ENCODE measurements at regions not wholly inside any gene's neighbourhood (a gene's known extent, or its start where the extent isn't known, plus 50 kb on each side); places are given as distances from the start of the nearest gene placed in this dataset.

- H3K4me1 ChIP-seq: no peaks in the 10 kb centered on the region
- TF ChIP-seq POLR2A (IDR thresholded peaks at IDR 0.05): no peak
- no peak overlapping the region for H3K27ac ChIP-seq
- no peak for DNase-seq
- H3K27me3 ChIP-seq: no peaks in the 10 kb centered on the region
- no peaks in the 10 kb centered on the region for H3K36me3 ChIP-seq (ENCODE audit: low read depth, missing control alignments)
- H3K4me3 ChIP-seq: no peak overlapping the region
- no peaks in the 10 kb centered on the region for H3K9me3 ChIP-seq
- intact Hi-C loops (cut with DNase I; ENCODE audit: low total_unique reads): no loop called here
These were observed 471.8 kb upstream of the CWC22 start for GRCh38 chr2:180478883-180479282.

- intact Hi-C loops (cut with DNase I; ENCODE audit: low total_unique reads): no loop called here
- H3K4me1 ChIP-seq: no peaks in the 10 kb centered on the region
- H3K27ac ChIP-seq: no peak overlapping the region
- H3K36me3 ChIP-seq (ENCODE audit: low read depth, missing control alignments): no peaks in the 10 kb centered on the region
- H3K4me3 ChIP-seq: no peak overlapping the region
- no peaks in the 10 kb centered on the region for H3K9me3 ChIP-seq
- no peak for TF ChIP-seq CTCF (IDR thresholded peaks at IDR 0.05)
- no peak for DNase-seq
- H3K27me3 ChIP-seq: no peaks in the 10 kb centered on the region
These were observed 467.6 kb upstream of the CWC22 start for GRCh38 chr2:180474716-180475115.

GRCh38 chr2:180473456-180473855, 466.4 kb upstream of the CWC22 start:
- H3K4me3 ChIP-seq: no peak overlapping the region
- no peak overlapping the region for H3K27ac ChIP-seq
- no peaks in the 10 kb centered on the region for H3K4me1 ChIP-seq
- TF ChIP-seq POLR2A (IDR thresholded peaks at IDR 0.05): no peak
- H3K9me3 ChIP-seq: no peaks in the 10 kb centered on the region
- H3K27me3 ChIP-seq: no peaks in the 10 kb centered on the region
- intact Hi-C loops (cut with DNase I; ENCODE audit: low total_unique reads): no loop called here
- WGBS, 2 donors: 32 to 48% methylated on average over 1 of the region's 1 CpG
- DNase-seq: no peak
- H3K36me3 ChIP-seq (ENCODE audit: low read depth, missing control alignments): no peaks in the 10 kb centered on the region

- WGBS, 2 donors: 76 to 83% methylated on average over 1 of the region's 1 CpG
- intact Hi-C loops (cut with DNase I; ENCODE audit: low total_unique reads): no loop called here
- no peak for TF ChIP-seq CTCF (IDR thresholded peaks at IDR 0.05)
- no peak for TF ChIP-seq POLR2A (IDR thresholded peaks at IDR 0.05)
These were observed 465.0 kb upstream of the CWC22 start for GRCh38 chr2:180472133-180472532.

GRCh38 chr2:180463608-180464007, 456.5 kb upstream of the CWC22 start:
- Histone ChIP-seq H3K36me3 (ENCODE audit: low read depth, missing control alignments) (no peaks in the 10 kb centered on the region), H3K9me3 (no peaks in the 10 kb centered on the region), H3K4me1 (no peaks in the 10 kb centered on the region), H3K27ac (no peak overlapping the region), H3K4me3 (no peak overlapping the region), H3K27me3 (no peaks in the 10 kb centered on the region)
- intact Hi-C loops (cut with DNase I; ENCODE audit: low total_unique reads): no loop called here
- DNase-seq: no peak
- TF ChIP-seq POLR2A (IDR thresholded peaks at IDR 0.05): no peak

More at GRCh38 chr2:180472133-180472532, 465.0 kb upstream of the CWC22 start:
- Histone ChIP-seq H3K4me1 (no peaks in the 10 kb centered on the region), H3K27me3 (no peaks in the 10 kb centered on the region), H3K36me3 (ENCODE audit: low read depth, missing control alignments) (no peaks in the 10 kb centered on the region), H3K27ac (no peak overlapping the region), H3K9me3 (no peaks in the 10 kb centered on the region), H3K4me3 (no peak overlapping the region)
- DNase-seq: no peak

GRCh38 chr2:180461761-180462160, 454.7 kb upstream of the CWC22 start:
- intact Hi-C loops (cut with DNase I; ENCODE audit: low total_unique reads): no loop called here

More at GRCh38 chr2:180461761-180462160, 454.7 kb upstream of the CWC22 start:
- H3K27me3 ChIP-seq: no peaks in the 10 kb centered on the region
- TF ChIP-seq POLR2A (IDR thresholded peaks at IDR 0.05) (no peak), CTCF (IDR thresholded peaks at IDR 0.05) (no peak)
- WGBS, 2 donors: 92 to 94% methylated on average over 3 of the region's 3 CpGs
- H3K4me1 ChIP-seq: no peaks in the 10 kb centered on the region
- no peaks in the 10 kb centered on the region for H3K36me3 ChIP-seq (ENCODE audit: low read depth, missing control alignments)
- H3K27ac ChIP-seq: no peak overlapping the region
- H3K4me3 ChIP-seq: no peak overlapping the region
- no peak for DNase-seq
- no peaks in the 10 kb centered on the region for H3K9me3 ChIP-seq
